Neural cell (in vitro differentiated cells): ENCODE measurements at regions not wholly inside any gene's neighbourhood (a gene's known extent, or its start where the extent isn't known, plus 50 kb on each side); places are given as distances from the start of the nearest gene placed in this dataset.

ENCODE experiments used
- CTCF ChIP-seq: fragments of 450-650 bp; IDR thresholded peaks from 2 replicates; pipeline ENCODE4 v1.5.1; 2014; ENCODE audit warnings: antibody characterized with exemption, mild to moderate bottlenecking, moderate library complexity; ENCODE audit not compliant: poor library complexity, severe bottlenecking
- EZH2 ChIP-seq: fragments of 200-600, 300-800 bp; shearing (Covaris generic), sonication (generic); IDR thresholded peaks from 2 replicates; pipeline ENCODE4 v1.6.1; 2014; ENCODE audit warnings: antibody characterized with exemption, low read length, borderline replicate concordance, mild to moderate bottlenecking; ENCODE audit not compliant: insufficient read depth, poor library complexity, severe bottlenecking
- POLR2AphosphoS5 ChIP-seq: IDR thresholded peaks from 2 replicates; pipeline ENCODE4 v1.6.1; 2012
- TAF1 ChIP-seq: IDR thresholded peaks from 2 replicates; pipeline ENCODE4 v1.6.1; 2012; ENCODE audit warnings: low read depth

GRCh38 chr17:77859035-77859810, 99.3 kb upstream of the TNRC6C start:
- TF ChIP-seq TAF1 (no peak), CTCF (no peak), EZH2 (no peak), POLR2AphosphoS5 (no peak)
